Panc1 (cell line): ENCODE measurements at regions not wholly inside any gene's neighbourhood (a gene's known extent, or its start where the extent isn't known, plus 50 kb on each side); places are given as distances from the start of the nearest gene placed in this dataset.

Experiments used
- ATAC-seq: fragments of 200-7000 bp; cut with Tn5 transposase; 2 replicates; pipeline ENCODE4 v1.9.1; 2020; ENCODE audit warnings: mild to moderate bottlenecking, moderate library complexity
- BruUV-seq: library from RNA; stranded (reverse); fragments of 400-500 nt; replicated peaks from 2 replicates; lab custom pipeline; 2021; lab: Mats Ljungman, UMichigan
- CTCF ChIA-PET: fragments of 300-600 bp; sonication (Branson Sonifier 250); formaldehyde crosslinking; loops from one replicate; lab custom pipeline; 2022; ENCODE audit warnings: antibody characterized with exemption; lab: Charles Lee
- POLR2A ChIA-PET: fragments of 300-600 bp; sonication (Branson Sonifier 250); formaldehyde crosslinking; loops from one replicate; lab custom pipeline; 2022; ENCODE audit warnings: antibody characterized with exemption; lab: Charles Lee
- DNase-seq: peaks from one replicate; pipeline ENCODE4 v3.0.0-alpha.2; 2010; ENCODE audit warnings: low read depth, low spot score
- H3K27ac ChIP-seq: 2 replicates; pipeline ENCODE4 v1.5.1; 2011; ENCODE audit warnings: mild to moderate bottlenecking, low read length, inconsistent platforms
- H3K27me3 ChIP-seq: fragments of 200-500 bp; sonication (Bioruptor generic); 2 replicates; pipeline ENCODE4 v1.6.0; 2014; ENCODE audit warnings: low read length, inconsistent platforms; ENCODE audit not compliant: control insufficient read depth, insufficient read depth
- H3K36me3 ChIP-seq: fragments of 200-500 bp; sonication (Bioruptor generic); 2 replicates; pipeline ENCODE4 v1.5.1; 2014; ENCODE audit warnings: inconsistent platforms, mild to moderate bottlenecking, low read length, moderate library complexity; ENCODE audit not compliant: control insufficient read depth, insufficient read depth
- H3K4me1 ChIP-seq: 2 replicates; pipeline ENCODE4 v1.5.1; 2011; ENCODE audit warnings: inconsistent platforms, mild to moderate bottlenecking, low read length, moderate library complexity; ENCODE audit not compliant: control insufficient read depth, insufficient read depth
- H3K4me3 ChIP-seq, 2 experiments: 2 replicates each; pipeline ENCODE4 v1.5.1; 2011 to 2012; ENCODE audit warnings: low read depth in 2 of 2, low read length in 2 of 2, mild to moderate bottlenecking in 2 of 2, inconsistent platforms in 1 of 2, moderate library complexity in 1 of 2
- H3K9me3 ChIP-seq: fragments of 200-500 bp; sonication (Bioruptor generic); 2 replicates; pipeline ENCODE4 v1.5.1; 2014; ENCODE audit warnings: low read depth, mild to moderate bottlenecking, inconsistent platforms, low read length, moderate library complexity; ENCODE audit not compliant: control insufficient read depth, insufficient read depth
- POLR2AphosphoS5 ChIP-seq: IDR thresholded peaks from 2 replicates; pipeline ENCODE4 v1.6.1; 2012; ENCODE audit warnings: mild to moderate bottlenecking, low read depth, low read length, moderate library complexity
- SIN3A ChIP-seq: IDR thresholded peaks from 2 replicates; pipeline ENCODE4 v1.6.1; 2012; ENCODE audit warnings: low read depth, mild to moderate bottlenecking, low read length, moderate library complexity, borderline replicate concordance; ENCODE audit not compliant: insufficient read depth
- TCF7L2 ChIP-seq: IDR thresholded peaks from 2 replicates; pipeline ENCODE4 v1.6.1; 2011; ENCODE audit warnings: mild to moderate bottlenecking, low read depth, low read length, inconsistent platforms
- in situ Hi-C: cut with HindIII; loops from 2 replicates; pipeline ENCODE4 v1.10.0; 2016; ENCODE audit warnings: low sequenced_read_pairs, low pct_unique_long_range_greater_than_20kb
- intact Hi-C: fragments of 100-400 bp; cut with micrococcal nuclease; formaldehyde crosslinking; loops from one replicate; pipeline ENCODE4 v1.10.0; 2022; ENCODE audit not compliant: unreplicated experiment
- TF ChIP-seq, protein P1 (sequence below), 2 experiments: IDR thresholded peaks; 2 replicates each; pipeline ENCODE4 v1.6.1; 2011 to 2012; ENCODE audit warnings: low read depth in 2 of 2, control low read depth in 1 of 2, low read length in 1 of 2, mild to moderate bottlenecking in 1 of 2, moderate library complexity in 1 of 2; ENCODE audit not compliant: insufficient read depth in 1 of 2
- TF ChIP-seq, protein P2 (sequence below): fragments of 450-650 bp; IDR thresholded peaks from 2 replicates; pipeline ENCODE4 v1.5.1; 2017; ENCODE audit warnings: mild to moderate bottlenecking

DNA sequence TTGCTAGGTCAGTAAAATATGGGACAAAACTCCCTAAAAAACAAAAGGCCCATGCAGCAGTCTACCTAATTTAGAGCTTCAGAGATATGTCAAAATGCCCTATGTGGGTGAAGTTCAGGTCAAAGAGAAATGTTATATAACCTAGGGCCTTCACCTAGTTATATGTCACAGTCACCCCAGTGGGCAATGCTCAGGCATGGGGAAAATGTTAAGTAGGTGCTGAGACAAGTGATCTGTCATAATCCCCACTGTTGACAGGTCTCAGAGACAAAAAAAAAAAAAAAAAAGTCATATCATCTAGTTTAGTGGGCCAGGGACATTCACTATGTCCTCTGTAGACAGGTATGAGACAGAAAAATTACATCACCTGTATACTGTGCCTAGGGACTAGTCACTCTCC lies 128.6 kb upstream of the ZNF91 start:
- in situ Hi-C loops: no loop called here
- TF ChIP-seq, protein P1, sequence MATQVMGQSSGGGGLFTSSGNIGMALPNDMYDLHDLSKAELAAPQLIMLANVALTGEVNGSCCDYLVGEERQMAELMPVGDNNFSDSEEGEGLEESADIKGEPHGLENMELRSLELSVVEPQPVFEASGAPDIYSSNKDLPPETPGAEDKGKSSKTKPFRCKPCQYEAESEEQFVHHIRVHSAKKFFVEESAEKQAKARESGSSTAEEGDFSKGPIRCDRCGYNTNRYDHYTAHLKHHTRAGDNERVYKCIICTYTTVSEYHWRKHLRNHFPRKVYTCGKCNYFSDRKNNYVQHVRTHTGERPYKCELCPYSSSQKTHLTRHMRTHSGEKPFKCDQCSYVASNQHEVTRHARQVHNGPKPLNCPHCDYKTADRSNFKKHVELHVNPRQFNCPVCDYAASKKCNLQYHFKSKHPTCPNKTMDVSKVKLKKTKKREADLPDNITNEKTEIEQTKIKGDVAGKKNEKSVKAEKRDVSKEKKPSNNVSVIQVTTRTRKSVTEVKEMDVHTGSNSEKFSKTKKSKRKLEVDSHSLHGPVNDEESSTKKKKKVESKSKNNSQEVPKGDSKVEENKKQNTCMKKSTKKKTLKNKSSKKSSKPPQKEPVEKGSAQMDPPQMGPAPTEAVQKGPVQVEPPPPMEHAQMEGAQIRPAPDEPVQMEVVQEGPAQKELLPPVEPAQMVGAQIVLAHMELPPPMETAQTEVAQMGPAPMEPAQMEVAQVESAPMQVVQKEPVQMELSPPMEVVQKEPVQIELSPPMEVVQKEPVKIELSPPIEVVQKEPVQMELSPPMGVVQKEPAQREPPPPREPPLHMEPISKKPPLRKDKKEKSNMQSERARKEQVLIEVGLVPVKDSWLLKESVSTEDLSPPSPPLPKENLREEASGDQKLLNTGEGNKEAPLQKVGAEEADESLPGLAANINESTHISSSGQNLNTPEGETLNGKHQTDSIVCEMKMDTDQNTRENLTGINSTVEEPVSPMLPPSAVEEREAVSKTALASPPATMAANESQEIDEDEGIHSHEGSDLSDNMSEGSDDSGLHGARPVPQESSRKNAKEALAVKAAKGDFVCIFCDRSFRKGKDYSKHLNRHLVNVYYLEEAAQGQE (IDR thresholded peaks at IDR 0.05; ENCODE audit: insufficient read depth in 1 of 2, low read depth in 2 of 2, low read length in 1 of 2): no peak
- no peak for TF ChIP-seq TCF7L2
- TF ChIP-seq SIN3A: no peak
- TF ChIP-seq, protein P2, sequence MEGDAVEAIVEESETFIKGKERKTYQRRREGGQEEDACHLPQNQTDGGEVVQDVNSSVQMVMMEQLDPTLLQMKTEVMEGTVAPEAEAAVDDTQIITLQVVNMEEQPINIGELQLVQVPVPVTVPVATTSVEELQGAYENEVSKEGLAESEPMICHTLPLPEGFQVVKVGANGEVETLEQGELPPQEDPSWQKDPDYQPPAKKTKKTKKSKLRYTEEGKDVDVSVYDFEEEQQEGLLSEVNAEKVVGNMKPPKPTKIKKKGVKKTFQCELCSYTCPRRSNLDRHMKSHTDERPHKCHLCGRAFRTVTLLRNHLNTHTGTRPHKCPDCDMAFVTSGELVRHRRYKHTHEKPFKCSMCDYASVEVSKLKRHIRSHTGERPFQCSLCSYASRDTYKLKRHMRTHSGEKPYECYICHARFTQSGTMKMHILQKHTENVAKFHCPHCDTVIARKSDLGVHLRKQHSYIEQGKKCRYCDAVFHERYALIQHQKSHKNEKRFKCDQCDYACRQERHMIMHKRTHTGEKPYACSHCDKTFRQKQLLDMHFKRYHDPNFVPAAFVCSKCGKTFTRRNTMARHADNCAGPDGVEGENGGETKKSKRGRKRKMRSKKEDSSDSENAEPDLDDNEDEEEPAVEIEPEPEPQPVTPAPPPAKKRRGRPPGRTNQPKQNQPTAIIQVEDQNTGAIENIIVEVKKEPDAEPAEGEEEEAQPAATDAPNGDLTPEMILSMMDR: no peak
- no peak for TF ChIP-seq POLR2AphosphoS5
- CTCF ChIA-PET: no interaction called here
- DNase-seq: no peak
- no peaks in the 10 kb centered on the region for H3K36me3 ChIP-seq
- POLR2A ChIA-PET: no interaction called here
- no peaks in the 10 kb centered on the region for H3K9me3 ChIP-seq
- no TSS peak for BruUV-seq
- no peaks in the 10 kb centered on the region for H3K4me1 ChIP-seq
- H3K27ac ChIP-seq: no peak overlapping the region
- no peak for ATAC-seq
- no peaks in the 10 kb centered on the region for H3K27me3 ChIP-seq
- H3K4me3 ChIP-seq: no peak overlapping the region
- intact Hi-C loops: no loop called here

DNA sequence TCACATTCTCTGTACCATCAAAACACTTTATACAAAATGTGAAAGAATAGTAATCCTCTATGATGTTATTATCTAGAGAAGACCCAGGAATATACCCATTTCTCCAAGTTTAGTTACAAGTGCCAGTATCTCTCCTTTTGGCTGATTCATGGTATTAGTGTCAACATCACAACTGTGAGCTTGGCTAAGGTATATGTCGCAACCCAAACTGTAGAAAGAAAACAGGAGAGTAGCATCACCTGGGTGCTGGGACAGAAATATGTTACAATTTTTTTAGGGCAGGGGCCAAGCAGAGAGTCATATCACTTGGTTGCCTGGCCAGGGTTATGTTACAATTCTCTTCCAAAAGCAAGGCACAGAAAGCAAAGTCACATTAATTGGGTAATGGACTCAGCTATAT lies 127.2 kb upstream of the ZNF91 start:
- Histone ChIP-seq H3K4me1 (no peaks in the 10 kb centered on the region), H3K27me3 (no peaks in the 10 kb centered on the region), H3K4me3 (no peak overlapping the region), H3K27ac (no peak overlapping the region), H3K36me3 (no peaks in the 10 kb centered on the region), H3K9me3 (no peaks in the 10 kb centered on the region)
- CTCF ChIA-PET: no interaction called here
- in situ Hi-C loops (no loop called here), intact Hi-C loops (no loop called here)
- POLR2A ChIA-PET: no interaction called here
- ATAC-seq (no peak), DNase-seq (no peak)
- BruUV-seq: no TSS peak
- TF ChIP-seq, protein P1 (IDR thresholded peaks at IDR 0.05; ENCODE audit: insufficient read depth in 1 of 2, low read depth in 2 of 2, low read length in 1 of 2): no peak
- TF ChIP-seq POLR2AphosphoS5: no peak
